Panc1 (cell line): ENCODE measurements at regions not wholly inside any gene's neighbourhood (a gene's known extent, or its start where the extent isn't known, plus 50 kb on each side); places are given as distances from the start of the nearest gene placed in this dataset.

Source experiments
- CTCF ChIP-seq: fragments of 450-650 bp; IDR thresholded peaks from 2 replicates; pipeline ENCODE4 v1.5.1; 2017; ENCODE audit warnings: mild to moderate bottlenecking
- POLR2AphosphoS5 ChIP-seq: IDR thresholded peaks from 2 replicates; pipeline ENCODE4 v1.6.1; 2012; ENCODE audit warnings: mild to moderate bottlenecking, low read depth, low read length, moderate library complexity

- no peak for TF ChIP-seq POLR2AphosphoS5
- no peak for TF ChIP-seq CTCF
These were observed 133.5 kb upstream of the KRAS start for GRCh38 chr12:25384038-25384892.
